IPS-18c (cell line): ENCODE measurements at regions not wholly inside any gene's neighbourhood (a gene's known extent, or its start where the extent isn't known, plus 50 kb on each side); places are given as distances from the start of the nearest gene placed in this dataset.

ENCODE experiments used
- H3K4me3 ChIP-seq: 2 replicates; pipeline ENCODE4 v1.7.0; 2013; ENCODE audit warnings: low read depth, mild to moderate bottlenecking, low read length, moderate library complexity; ENCODE audit not compliant: insufficient read depth
- H3K9me3 ChIP-seq: one replicate; pipeline ENCODE4 v1.6.1; 2013; ENCODE audit warnings: mild to moderate bottlenecking, low read length, moderate library complexity; ENCODE audit not compliant: control insufficient read depth, insufficient read depth

GRCh38 chr1:30319765-30320580 is 403.4 kb downstream of the MATN1 start:
- Histone ChIP-seq H3K9me3 (no peaks in the 10 kb centered on the region), H3K4me3 (no peak overlapping the region)

GRCh38 chr1:30318864-30319718 is 404.3 kb downstream of the MATN1 start:
- Histone ChIP-seq H3K9me3 (no peaks in the 10 kb centered on the region), H3K4me3 (no peak overlapping the region)

- Histone ChIP-seq H3K9me3 (no peaks in the 10 kb centered on the region), H3K4me3 (no peak overlapping the region)
These were observed 405.0 kb downstream of the MATN1 start for GRCh38 chr1:30318413-30318812.

GRCh38 chr1:30317921-30318320 is 405.5 kb downstream of the MATN1 start:
- no peak overlapping the region for H3K4me3 ChIP-seq
- H3K9me3 ChIP-seq = no peaks in the 10 kb centered on the region

GRCh38 chr1:30316056-30316455 is 407.3 kb downstream of the MATN1 start:
- H3K4me3 ChIP-seq = no peak overlapping the region
- H3K9me3 ChIP-seq = no peaks in the 10 kb centered on the region

- Histone ChIP-seq H3K4me3 (no peak overlapping the region), H3K9me3 (no peaks in the 10 kb centered on the region)
These were observed 408.0 kb downstream of the MATN1 start for GRCh38 chr1:30315185-30315960.

GRCh38 chr1:30314591-30314990 is 408.8 kb downstream of the MATN1 start:
- no peaks in the 10 kb centered on the region for H3K9me3 ChIP-seq
- H3K4me3 ChIP-seq = no peak overlapping the region

GRCh38 chr1:30313584-30313983 is 409.8 kb downstream of the MATN1 start:
- no peaks in the 10 kb centered on the region for H3K9me3 ChIP-seq
- H3K4me3 ChIP-seq = no peak overlapping the region

GRCh38 chr1:30313176-30313575 is 410.2 kb downstream of the MATN1 start:
- Histone ChIP-seq H3K9me3 (no peaks in the 10 kb centered on the region), H3K4me3 (no peak overlapping the region)

GRCh38 chr1:30312226-30312625 is 411.2 kb downstream of the MATN1 start:
- Histone ChIP-seq H3K4me3 (no peak overlapping the region), H3K9me3 (no peaks in the 10 kb centered on the region)

- no peak overlapping the region for H3K4me3 ChIP-seq
These were observed 411.6 kb downstream of the MATN1 start for GRCh38 chr1:30311749-30312148.

GRCh38 chr1:30310966-30311742 is 412.2 kb downstream of the MATN1 start:
- no peak overlapping the region for H3K4me3 ChIP-seq
- no peaks in the 10 kb centered on the region for H3K9me3 ChIP-seq

More at GRCh38 chr1:30311749-30312148, 411.6 kb downstream of the MATN1 start:
- no peaks in the 10 kb centered on the region for H3K9me3 ChIP-seq

GRCh38 chr1:30307182-30307581 is 416.2 kb downstream of the MATN1 start:
- Histone ChIP-seq H3K4me3 (no peak overlapping the region), H3K9me3 (no peaks in the 10 kb centered on the region)

GRCh38 chr1:30305519-30305918 is 417.9 kb downstream of the MATN1 start:
- Histone ChIP-seq H3K4me3 (no peak overlapping the region), H3K9me3 (no peaks in the 10 kb centered on the region)

GRCh38 chr1:30305061-30305460 is 418.3 kb downstream of the MATN1 start:
- no peak overlapping the region for H3K4me3 ChIP-seq
- H3K9me3 ChIP-seq = no peaks in the 10 kb centered on the region

GRCh38 chr1:30304080-30304479 is 419.3 kb downstream of the MATN1 start:
- no peaks in the 10 kb centered on the region for H3K9me3 ChIP-seq
- H3K4me3 ChIP-seq = no peak overlapping the region

- Histone ChIP-seq H3K9me3 (no peaks in the 10 kb centered on the region), H3K4me3 (no peak overlapping the region)
These were observed 420.0 kb downstream of the MATN1 start for GRCh38 chr1:30303387-30303786.
